ENCODE measurements at regions not wholly inside any gene's neighbourhood (a gene's known extent, or its start where the extent isn't known, plus 50 kb on each side); places are given as distances from the start of the nearest gene placed in this dataset.
"Not testable (repeated sequence)": the region's sequence is repeated elsewhere in the genome, so short reads cannot be mapped to it uniquely, and the experiment has no call there.

GRCh38 chr2:39975476-39976020, 196.5 kb upstream of the THUMPD2 start:
- Histone ChIP-seq H3K36me3 (no peaks in the 10 kb centered on the region), H3K9me3 (no peaks in the 10 kb centered on the region), H3K27me3 (no peaks in the 10 kb centered on the region), H3K27ac (no peak overlapping the region), H3K4me1 (no peaks in the 10 kb centered on the region), H3K4me3 (no peak overlapping the region)
- WGBS, 2 donors = 61 to 67% methylated on average over 3 of the region's 3 CpGs
- DNase-seq (ENCODE audit: low spot score in 2 of 2) = no peak
- no peak for TF ChIP-seq CTCF (IDR thresholded peaks at IDR 0.05)
- no peak for TF ChIP-seq EP300 (IDR thresholded peaks at IDR 0.05)
- TF ChIP-seq POLR2A (IDR thresholded peaks at IDR 0.05) = no peak

GRCh38 chr2:39968037-39968436, 189.0 kb upstream of the THUMPD2 start:
- Histone ChIP-seq H3K27me3 (no peaks in the 10 kb centered on the region), H3K9me3 (peaks cover 0 to 11% (median 0%) of the 10 kb centered on the region in 4 donors), H3K4me1 (no peaks in the 10 kb centered on the region), H3K4me3 (no peak overlapping the region), H3K27ac (no peak overlapping the region), H3K36me3 (no peaks in the 10 kb centered on the region)
- no peak for DNase-seq (ENCODE audit: low spot score in 2 of 2)
- TF ChIP-seq POLR2A (IDR thresholded peaks at IDR 0.05) (no peak), CTCF (IDR thresholded peaks at IDR 0.05) (no peak)
- WGBS, 2 donors = 35 to 79% methylated on average over 1 of the region's 1 CpG

GRCh38 chr2:39960681-39961080, 181.6 kb upstream of the THUMPD2 start:
- not testable (repeated sequence) for DNase-seq (ENCODE audit: low spot score in 2 of 2); H3K36me3 ChIP-seq; H3K9me3 ChIP-seq; H3K27ac ChIP-seq; H3K4me1 ChIP-seq; H3K4me3 ChIP-seq; H3K27me3 ChIP-seq
- 78 to 79% methylated on average over 7 of the region's 7 CpGs for WGBS, 2 donors

GRCh38 chr2:39954346-39954745, 175.3 kb upstream of the THUMPD2 start:
- no peaks in the 10 kb centered on the region for H3K4me1 ChIP-seq
- no peak for TF ChIP-seq POLR2A (IDR thresholded peaks at IDR 0.05)
- TF ChIP-seq EP300 (IDR thresholded peaks at IDR 0.05) = no peak
- TF ChIP-seq CTCF (IDR thresholded peaks at IDR 0.05) = no peak
- H3K27ac ChIP-seq = no peak overlapping the region
- H3K27me3 ChIP-seq = no peaks in the 10 kb centered on the region
- H3K4me3 ChIP-seq = no peak overlapping the region
- no peaks in the 10 kb centered on the region for H3K9me3 ChIP-seq
- H3K36me3 ChIP-seq = no peaks in the 10 kb centered on the region
- DNase-seq (ENCODE audit: low spot score in 2 of 2) = no peak

GRCh38 chr2:39949131-39949530, 170.1 kb upstream of the THUMPD2 start:
- no peaks in the 10 kb centered on the region for H3K27me3 ChIP-seq
- H3K4me1 ChIP-seq = no peaks in the 10 kb centered on the region
- H3K4me3 ChIP-seq = no peak overlapping the region
- no peak for DNase-seq (ENCODE audit: low spot score in 2 of 2)
- TF ChIP-seq EP300 (IDR thresholded peaks at IDR 0.05) = no peak
- 71 to 84% methylated on average over 1 of the region's 1 CpG for WGBS, 2 donors
- no peaks in the 10 kb centered on the region for H3K36me3 ChIP-seq
- H3K27ac ChIP-seq = no peak overlapping the region
- H3K9me3 ChIP-seq = no peaks in the 10 kb centered on the region

GRCh38 chr2:39948016-39948719, 169.1 kb upstream of the THUMPD2 start:
- no peak for DNase-seq (ENCODE audit: low spot score in 2 of 2)
- H3K27ac ChIP-seq = no peak overlapping the region
- H3K4me1 ChIP-seq = no peaks in the 10 kb centered on the region
- WGBS, 2 donors = 47 to 60% methylated on average over 1 of the region's 1 CpG
- H3K27me3 ChIP-seq = no peaks in the 10 kb centered on the region
- H3K9me3 ChIP-seq = no peaks in the 10 kb centered on the region
- H3K36me3 ChIP-seq = no peaks in the 10 kb centered on the region
- no peak overlapping the region for H3K4me3 ChIP-seq
- TF ChIP-seq EP300 (IDR thresholded peaks at IDR 0.05) (no peak), CTCF (IDR thresholded peaks at IDR 0.05) (no peak), POLR2A (IDR thresholded peaks at IDR 0.05) (no peak)
